WTC11 (cell line): ENCODE measurements at regions not wholly inside any gene's neighbourhood (a gene's known extent, or its start where the extent isn't known, plus 50 kb on each side); places are given as distances from the start of the nearest gene placed in this dataset.

Source experiments
- CTCF ChIP-seq: fragments of 200-600 bp; IDR thresholded peaks from 2 replicates; pipeline ENCODE4 v1.8.0; 2022; ENCODE audit warnings: antibody characterized with exemption
- ZNF138 ChIP-seq: sonication (generic); formaldehyde crosslinking; conservative IDR thresholded peaks from 2 replicates; pipeline ENCODE4 v1.8.1; 2022; ENCODE audit warnings: mild to moderate bottlenecking, moderate library complexity, missing genetic modification reagents
- TF ChIP-seq, protein P1 (sequence below): sonication (generic); formaldehyde crosslinking; IDR thresholded peaks from 2 replicates; pipeline ENCODE4 v1.8.1; 2023; ENCODE audit warnings: mild to moderate bottlenecking, moderate library complexity, missing genetic modification reagents

- TF ChIP-seq CTCF = no peak
- TF ChIP-seq ZNF138 = no peak
- TF ChIP-seq, protein P1, sequence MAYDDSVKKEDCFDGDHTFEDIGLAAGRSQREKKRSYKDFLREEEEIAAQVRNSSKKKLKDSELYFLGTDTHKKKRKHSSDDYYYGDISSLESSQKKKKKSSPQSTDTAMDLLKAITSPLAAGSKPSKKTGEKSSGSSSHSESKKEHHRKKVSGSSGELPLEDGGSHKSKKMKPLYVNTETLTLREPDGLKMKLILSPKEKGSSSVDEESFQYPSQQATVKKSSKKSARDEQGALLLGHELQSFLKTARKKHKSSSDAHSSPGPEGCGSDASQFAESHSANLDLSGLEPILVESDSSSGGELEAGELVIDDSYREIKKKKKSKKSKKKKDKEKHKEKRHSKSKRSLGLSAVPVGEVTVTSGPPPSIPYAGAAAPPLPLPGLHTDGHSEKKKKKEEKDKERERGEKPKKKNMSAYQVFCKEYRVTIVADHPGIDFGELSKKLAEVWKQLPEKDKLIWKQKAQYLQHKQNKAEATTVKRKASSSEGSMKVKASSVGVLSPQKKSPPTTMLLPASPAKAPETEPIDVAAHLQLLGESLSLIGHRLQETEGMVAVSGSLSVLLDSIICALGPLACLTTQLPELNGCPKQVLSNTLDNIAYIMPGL (CRISPR knock-in tag) = no peak
These were observed 362.2 kb upstream of the SLCO3A1 start for GRCh38 chr15:91491101-91491950.
